IMR-90 (cell line): ENCODE measurements at regions not wholly inside any gene's neighbourhood (a gene's known extent, or its start where the extent isn't known, plus 50 kb on each side); places are given as distances from the start of the nearest gene placed in this dataset.

Experiments used
- ATAC-seq: fragments of 200-7000 bp; cut with Tn5 transposase; 2 replicates; pipeline ENCODE4 v1.9.1; 2020; ENCODE audit warnings: low read depth, mild to moderate bottlenecking, moderate library complexity
- BruUV-seq: library from RNA; stranded (reverse); fragments of 400-500 nt; replicated peaks from 2 replicates; lab custom pipeline; 2021; lab: Mats Ljungman, UMichigan
- CTCF ChIA-PET: fragments of 300-600 bp; formaldehyde crosslinking; extraction: SDS; loops from one replicate; lab custom pipeline; 2021; ENCODE audit warnings: antibody characterized with exemption; lab: Yijun Ruan, JAX
- POLR2A ChIA-PET: fragments of 300-600 bp; sonication (Branson Sonifier 250); formaldehyde crosslinking; loops from one replicate; lab custom pipeline; 2022; ENCODE audit warnings: antibody characterized with exemption; ENCODE audit not compliant: unreplicated experiment; lab: Charles Lee
- DNase-seq: peaks from one replicate; pipeline ENCODE4 v3.0.0; 2013
- H2AFZ ChIP-seq: replicated peaks from 2 replicates; pipeline ENCODE3; 2013; ENCODE audit warnings: low read length, mild to moderate bottlenecking; ENCODE audit not compliant: poor library complexity
- H2AK5ac ChIP-seq: 2 replicates; pipeline ENCODE4 v1.6.1; 2013; ENCODE audit warnings: low read depth, low read length, inconsistent platforms
- H2AK9ac ChIP-seq: replicated peaks from 2 replicates; pipeline ENCODE3; 2013; ENCODE audit warnings: mild to moderate bottlenecking, low read depth, low read length, moderate library complexity; ENCODE audit not compliant: poor library complexity
- H2BK120ac ChIP-seq: 2 replicates; pipeline ENCODE4 v1.6.1; 2013; ENCODE audit warnings: low read depth, low read length, inconsistent platforms
- H2BK15ac ChIP-seq: 3 replicates; pipeline ENCODE4 v1.6.1; 2013; ENCODE audit warnings: low read depth, low read length, inconsistent platforms
- H2BK20ac ChIP-seq: 2 replicates; pipeline ENCODE4 v1.6.1; 2013; ENCODE audit warnings: low read depth, mild to moderate bottlenecking, inconsistent platforms, low read length, moderate library complexity
- H2BK5ac ChIP-seq: 2 replicates; pipeline ENCODE4 v1.6.1; 2013; ENCODE audit warnings: mild to moderate bottlenecking, low read depth, low read length, inconsistent platforms; ENCODE audit not compliant: poor library complexity, severe bottlenecking
- H3K14ac ChIP-seq: replicated peaks from 2 replicates; pipeline ENCODE4 v1.6.1; 2013; ENCODE audit warnings: low read depth, low read length, inconsistent platforms
- H3K18ac ChIP-seq: 2 replicates; pipeline ENCODE4 v1.6.1; 2013; ENCODE audit warnings: low read depth, low read length, control low read depth
- H3K23ac ChIP-seq: 2 replicates; pipeline ENCODE4 v1.6.1; 2013; ENCODE audit warnings: low read depth, low read length, inconsistent platforms
- H3K27ac ChIP-seq: 2 replicates; pipeline ENCODE4 v1.5.1; 2013; ENCODE audit warnings: mild to moderate bottlenecking, control low read depth, low read length; ENCODE audit not compliant: insufficient read depth
- H3K27me3 ChIP-seq: 2 replicates; pipeline ENCODE4 v1.6.1; 2013; ENCODE audit warnings: low read length; ENCODE audit not compliant: control insufficient read depth, insufficient read depth
- H3K36me3 ChIP-seq: 2 replicates; pipeline ENCODE4 v1.6.1; 2013; ENCODE audit warnings: low read length, mixed read lengths; ENCODE audit not compliant: control insufficient read depth, insufficient read depth
- H3K4ac ChIP-seq: 2 replicates; pipeline ENCODE4 v1.6.1; 2013; ENCODE audit warnings: low read depth, low read length, inconsistent platforms
- H3K4me1 ChIP-seq: 2 replicates; pipeline ENCODE4 v1.6.1; 2013; ENCODE audit warnings: low read length, mixed read lengths; ENCODE audit not compliant: control insufficient read depth, insufficient read depth
- H3K4me2 ChIP-seq: 2 replicates; pipeline ENCODE4 v1.6.1; 2013; ENCODE audit warnings: low read depth, mild to moderate bottlenecking, control low read depth, low read length, moderate library complexity
- H3K4me3 ChIP-seq: 2 replicates; pipeline ENCODE4 v1.5.1; 2013; ENCODE audit warnings: low read depth, mild to moderate bottlenecking, control low read depth, low read length, moderate library complexity; ENCODE audit not compliant: insufficient read depth
- H3K56ac ChIP-seq: 2 replicates; pipeline ENCODE4 v1.6.1; 2013; ENCODE audit warnings: low read length, inconsistent platforms; ENCODE audit not compliant: insufficient read depth; ENCODE audit errors: extremely low read depth
- H3K79me1 ChIP-seq, 2 experiments: 2 replicates each; pipeline ENCODE4 v1.6.1; 2013; ENCODE audit warnings: low read length in 2 of 2, inconsistent platforms in 1 of 2, low read depth in 1 of 2
- H3K9ac ChIP-seq: 2 replicates; pipeline ENCODE4 v1.6.1; 2013; ENCODE audit warnings: low read depth, low read length, control low read depth
- H3K9me1 ChIP-seq: 2 replicates; pipeline ENCODE4 v1.6.1; 2013; ENCODE audit warnings: low read length, inconsistent platforms; ENCODE audit not compliant: insufficient read depth
- H3K9me3 ChIP-seq: 2 replicates; pipeline ENCODE4 v1.6.1; 2013; ENCODE audit warnings: low read length; ENCODE audit not compliant: control insufficient read depth, insufficient read depth
- H4K20me1 ChIP-seq: 2 replicates; pipeline ENCODE4 v1.6.1; 2013; ENCODE audit warnings: low read length, inconsistent platforms; ENCODE audit not compliant: insufficient read depth
- H4K5ac ChIP-seq: 2 replicates; pipeline ENCODE4 v1.6.1; 2013; ENCODE audit warnings: mild to moderate bottlenecking, low read depth, low read length, control low read depth
- H4K8ac ChIP-seq, 2 experiments: 2 replicates each; pipeline ENCODE4 v1.6.1; 2013; ENCODE audit warnings: low read depth in 2 of 2, low read length in 2 of 2, control low read depth in 1 of 2, inconsistent platforms in 1 of 2
- H4K91ac ChIP-seq: 2 replicates; pipeline ENCODE4 v1.6.1; 2013; ENCODE audit warnings: low read depth, low read length, inconsistent platforms; ENCODE audit not compliant: insufficient read depth
- POLR2A ChIP-seq: IDR thresholded peaks from 2 replicates; pipeline ENCODE4 v1.6.1; 2012; ENCODE audit warnings: mild to moderate bottlenecking, low read depth, low read length
- WGBS, 2 experiments: methylation state at CpG; one replicate each; pipeline versions ENCODE4 v1.1.5 to v1.1.7; 2013; ENCODE audit warnings: missing lambda C conversion rate in 2 of 2; ENCODE audit not compliant: insufficient read length in 1 of 2; ENCODE audit errors: extremely low coverage in 2 of 2; 5-methylcytosine and 5-hydroxymethylcytosine counted together
- dilution Hi-C: fragments of 300-500 bp; cut with HindIII; formaldehyde crosslinking; loops from one replicate; pipeline ENCODE4 v1.14.3; 2018; ENCODE audit warnings: low sequenced_read_pairs; ENCODE audit not compliant: unreplicated experiment
- in situ Hi-C: fragments of 300-500 bp; cut with MboI; formaldehyde crosslinking; loops from 3 replicates; pipeline ENCODE4 v1.14.3; 2019; ENCODE audit warnings: low sequenced_read_pairs, inconsistent platforms, mixed read lengths
- intact Hi-C: fragments of 100-400 bp; cut with micrococcal nuclease; formaldehyde crosslinking; loops from 2 replicates; pipeline ENCODE4 v1.10.0; 2022

- Histone ChIP-seq H4K91ac (no peak overlapping the region), H2BK5ac (no peak overlapping the region), H2AK9ac (no peak overlapping the region), H2BK120ac (no peak overlapping the region), H3K23ac (no peak overlapping the region), H3K18ac (no peak overlapping the region), H3K9me1 (no peaks in the 10 kb centered on the region), H2BK20ac (no peak overlapping the region), H3K27me3 (no peaks in the 10 kb centered on the region), H3K79me1 (no peaks in the 10 kb centered on the region), H3K4me3 (no peak overlapping the region), H2AFZ (no peak overlapping the region), H3K14ac (no peak overlapping the region), H2AK5ac (no peak overlapping the region), H3K36me3 (no peaks in the 10 kb centered on the region), H3K4me1 (no peaks in the 10 kb centered on the region), H3K56ac (no peak overlapping the region), H3K4me2 (no peak overlapping the region), H3K9me3 (peaks cover 14% of the 10 kb centered on the region), H2BK15ac (no peak overlapping the region), H4K8ac (no peak overlapping the region), H3K4ac (no peak overlapping the region), H4K20me1 (no peaks in the 10 kb centered on the region), H4K5ac (no peak overlapping the region), H3K9ac (no peak overlapping the region), H3K27ac (no peak overlapping the region)
- DNase-seq: no peak
- ChIA-PET CTCF (no interaction called here), POLR2A (no interaction called here)
- intact Hi-C loops: no loop called here
- in situ Hi-C loops: no loop called here
- WGBS, 2 experiments: no CpG with 5 or more reads among the region's 5 CpGs
- dilution Hi-C loops: no loop called here
- ATAC-seq: no peak
- no TSS peak for BruUV-seq
- TF ChIP-seq POLR2A: no peak
Observed at GRCh38 chr18:64210401-64210949, 61.6 kb upstream of the LINC00305 start.
